C4-2B (cell line): ENCODE measurements at regions not wholly inside any gene's neighbourhood (a gene's known extent, or its start where the extent isn't known, plus 50 kb on each side); places are given as distances from the start of the nearest gene placed in this dataset.

Source experiments
- ZFX ChIP-seq: fragments of 450-650 bp; IDR thresholded peaks from 2 replicates; pipeline ENCODE4 v1.6.1; 2017
- TF ChIP-seq, protein P1 (sequence below): fragments of 450-650 bp; conservative IDR thresholded peaks from 2 replicates; pipeline ENCODE4 v1.5.1; 2017; ENCODE audit warnings: mild to moderate bottlenecking

DNA sequence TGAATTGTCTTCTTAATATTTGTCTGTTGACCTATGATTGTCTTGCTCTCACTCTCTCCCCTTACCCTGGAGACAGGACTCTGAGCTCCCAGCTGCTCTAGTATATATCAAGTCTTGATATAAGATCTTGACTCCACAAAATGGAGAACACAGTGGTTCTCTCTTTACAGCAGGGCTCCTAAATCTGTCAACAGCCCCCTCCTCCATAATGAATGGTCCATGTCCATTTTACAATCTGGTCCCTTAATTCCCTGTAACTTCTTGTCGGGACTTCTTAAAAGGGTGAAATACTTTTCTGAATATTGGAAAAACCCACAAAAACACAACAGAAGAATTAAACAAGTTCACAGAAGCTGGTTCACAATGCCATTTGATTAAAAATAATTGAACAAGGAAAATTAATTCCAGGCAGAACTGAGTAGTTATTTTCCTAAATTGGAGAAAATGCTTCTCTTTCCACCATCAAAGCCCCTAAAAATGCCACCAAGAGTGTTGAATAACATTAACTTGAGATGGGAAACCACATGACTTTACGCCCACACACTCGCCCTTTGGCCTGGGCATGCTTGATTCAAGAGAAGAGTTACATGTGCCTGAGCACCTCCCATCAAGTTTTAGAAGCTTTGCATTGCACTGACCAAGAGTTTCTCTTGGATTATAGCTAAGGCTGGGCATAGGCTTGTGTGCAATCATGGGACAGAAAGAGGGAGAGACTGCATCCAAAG, 109.8 kb downstream of the TOMM20 start:
- TF ChIP-seq, protein P1, sequence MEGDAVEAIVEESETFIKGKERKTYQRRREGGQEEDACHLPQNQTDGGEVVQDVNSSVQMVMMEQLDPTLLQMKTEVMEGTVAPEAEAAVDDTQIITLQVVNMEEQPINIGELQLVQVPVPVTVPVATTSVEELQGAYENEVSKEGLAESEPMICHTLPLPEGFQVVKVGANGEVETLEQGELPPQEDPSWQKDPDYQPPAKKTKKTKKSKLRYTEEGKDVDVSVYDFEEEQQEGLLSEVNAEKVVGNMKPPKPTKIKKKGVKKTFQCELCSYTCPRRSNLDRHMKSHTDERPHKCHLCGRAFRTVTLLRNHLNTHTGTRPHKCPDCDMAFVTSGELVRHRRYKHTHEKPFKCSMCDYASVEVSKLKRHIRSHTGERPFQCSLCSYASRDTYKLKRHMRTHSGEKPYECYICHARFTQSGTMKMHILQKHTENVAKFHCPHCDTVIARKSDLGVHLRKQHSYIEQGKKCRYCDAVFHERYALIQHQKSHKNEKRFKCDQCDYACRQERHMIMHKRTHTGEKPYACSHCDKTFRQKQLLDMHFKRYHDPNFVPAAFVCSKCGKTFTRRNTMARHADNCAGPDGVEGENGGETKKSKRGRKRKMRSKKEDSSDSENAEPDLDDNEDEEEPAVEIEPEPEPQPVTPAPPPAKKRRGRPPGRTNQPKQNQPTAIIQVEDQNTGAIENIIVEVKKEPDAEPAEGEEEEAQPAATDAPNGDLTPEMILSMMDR: no peak
- TF ChIP-seq ZFX: no peak
